CD4-positive, alpha-beta memory T cell (primary cell): ENCODE measurements at regions not wholly inside any gene's neighbourhood (a gene's known extent, or its start where the extent isn't known, plus 50 kb on each side); places are given as distances from the start of the nearest gene placed in this dataset.

Source experiments
- CTCF ChIA-PET: fragments of 350-600 bp; sonication (Branson Sonifier 250); formaldehyde crosslinking; loops from one replicate; lab custom pipeline; 2021; ENCODE audit warnings: inconsistent platforms; ENCODE audit not compliant: partially characterized antibody; lab: Charles Lee
- POLR2A ChIA-PET: fragments of 350-600 bp; sonication (Branson Sonifier 250); formaldehyde crosslinking; loops from one replicate; lab custom pipeline; 2021; ENCODE audit not compliant: partially characterized antibody; lab: Charles Lee
- DNase-seq, 5 donors: peaks; one replicate each; pipeline versions ENCODE4 v3.0.0 to v3.0.0-alpha.2; 2020 to 2022; ENCODE audit warnings: mixed read lengths in 1 of 5
- H3K27ac ChIP-seq: one replicate; pipeline ENCODE4 v1.7.0; 2013; ENCODE audit warnings: low read depth, low read length
- H3K27me3 ChIP-seq: 2 replicates; pipeline ENCODE4 v1.7.0; 2013; ENCODE audit warnings: mild to moderate bottlenecking, low read length, moderate library complexity; ENCODE audit not compliant: insufficient read depth
- H3K36me3 ChIP-seq: 2 replicates; pipeline ENCODE4 v1.7.0; 2013; ENCODE audit warnings: mild to moderate bottlenecking, low read length, moderate library complexity; ENCODE audit not compliant: insufficient read depth
- H3K4me1 ChIP-seq: 2 replicates; pipeline ENCODE4 v1.7.0; 2013; ENCODE audit warnings: mild to moderate bottlenecking, low read length, moderate library complexity; ENCODE audit not compliant: insufficient read depth
- H3K4me3 ChIP-seq, 2 donors: one replicate each; pipeline ENCODE4 v1.7.0; 2013; ENCODE audit warnings: low read length in 2 of 2, mild to moderate bottlenecking in 1 of 2
- H3K9me3 ChIP-seq, 2 donors: one replicate each; pipeline ENCODE4 v1.7.0; 2013; ENCODE audit warnings: low read length in 2 of 2, control low read depth in 1 of 2; ENCODE audit not compliant: control insufficient read depth in 1 of 2
- H3K27ac Mint-ChIP-seq, 7 donors: one replicate each; pipeline ENCODE4 v1.8.0; 2020 to 2021; ENCODE audit warnings: mixed read lengths in 7 of 7, mild to moderate bottlenecking in 6 of 7, inconsistent platforms in 3 of 7, moderate library complexity in 3 of 7
- H3K27me3 Mint-ChIP-seq, 2 donors: one replicate each; pipeline ENCODE4 v1.8.0; 2020 to 2021; ENCODE audit warnings: mixed read lengths in 2 of 2
- H3K36me3 Mint-ChIP-seq, 2 donors: one replicate each; pipeline ENCODE4 v1.8.0; 2020 to 2021; ENCODE audit warnings: mixed read lengths in 2 of 2, inconsistent platforms in 1 of 2, mild to moderate bottlenecking in 1 of 2
- H3K4me1 Mint-ChIP-seq, 4 donors: one replicate each; pipeline ENCODE4 v1.8.0; 2020 to 2021; ENCODE audit warnings: mixed read lengths in 4 of 4, mild to moderate bottlenecking in 1 of 4
- H3K4me3 Mint-ChIP-seq, 8 donors: one replicate each; pipeline ENCODE4 v1.8.0; 2020 to 2021; ENCODE audit warnings: mixed read lengths in 8 of 8, mild to moderate bottlenecking in 7 of 8, moderate library complexity in 6 of 8, inconsistent platforms in 3 of 8
- H3K9me3 Mint-ChIP-seq, 8 donors: one replicate each; pipeline ENCODE4 v1.8.0; 2020 to 2021; ENCODE audit warnings: mixed read lengths in 8 of 8, mild to moderate bottlenecking in 5 of 8, inconsistent platforms in 3 of 8, moderate library complexity in 1 of 8
- intact Hi-C: fragments of 100-400 bp; cut with micrococcal nuclease; formaldehyde crosslinking; loops from one replicate; pipeline ENCODE4 v1.15.1; 2023

DNA sequence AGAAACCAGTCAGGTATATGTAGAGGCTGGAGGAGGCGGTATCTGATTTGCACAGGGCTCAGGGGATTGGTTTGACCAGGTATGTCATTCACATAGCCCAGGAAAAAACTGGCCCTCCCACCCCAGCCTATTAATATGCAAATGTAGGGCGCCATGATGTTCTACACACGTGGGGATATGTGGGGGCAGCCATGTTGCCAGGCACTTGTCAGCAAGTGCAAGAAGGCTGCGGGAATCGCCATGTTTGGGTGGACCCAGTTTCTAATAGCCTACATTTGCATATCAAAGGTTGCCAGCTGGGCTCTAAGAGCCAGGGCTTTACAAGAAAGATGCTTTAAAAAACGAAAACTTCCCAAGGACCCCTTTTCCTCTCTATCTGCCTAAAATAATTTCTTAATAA lies 335.1 kb downstream of the SMARCA1 start:
- Histone ChIP-seq H3K4me1 (no peaks in the 10 kb centered on the region), H3K27me3 (no peaks in the 10 kb centered on the region), H3K4me3 (no peak overlapping the region), H3K27ac (no peak overlapping the region), H3K36me3 (no peaks in the 10 kb centered on the region), H3K9me3 (no peaks in the 10 kb centered on the region)
- Mint-ChIP-seq H3K9me3 (peaks cover 0 to 3% (median 0%) of the 10 kb centered on the region in 8 donors), H3K27me3 (peaks cover 0 to 1% of the 10 kb centered on the region in 2 donors), H3K36me3 (no peaks in the 10 kb centered on the region), H3K4me1 (no peaks in the 10 kb centered on the region), H3K4me3 (no peak overlapping the region), H3K27ac (no peak overlapping the region)
- DNase-seq: no peak
- intact Hi-C loops: no loop called here
- ChIA-PET CTCF (no interaction called here), POLR2A (no interaction called here)

DNA sequence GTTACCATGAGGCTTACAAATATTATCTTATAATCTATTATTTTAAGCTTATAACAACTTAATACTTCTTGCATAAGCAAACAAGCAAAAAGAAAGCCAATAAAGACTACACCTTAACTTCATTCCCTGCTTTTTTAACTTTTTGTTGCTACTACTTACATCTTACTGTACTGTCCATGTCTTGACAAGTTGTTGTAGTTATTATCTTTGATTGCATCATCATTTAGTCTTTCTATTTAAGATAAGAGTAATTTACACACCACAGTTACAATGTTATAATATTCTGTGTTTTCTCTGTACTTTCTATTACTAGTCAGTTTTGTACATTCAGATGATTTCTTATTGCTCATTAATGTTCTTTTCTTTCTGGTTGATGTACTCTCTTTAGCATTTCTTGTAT lies 346.6 kb downstream of the SMARCA1 start:
- CTCF ChIA-PET: no interaction called here
- no peak overlapping the region for H3K4me3 ChIP-seq
- no peaks in the 10 kb centered on the region for H3K36me3 Mint-ChIP-seq
- H3K4me3 Mint-ChIP-seq: no peak overlapping the region
- H3K9me3 ChIP-seq: no peaks in the 10 kb centered on the region
- no peaks in the 10 kb centered on the region for H3K4me1 Mint-ChIP-seq
- intact Hi-C loops: no loop called here
- H3K36me3 ChIP-seq: no peaks in the 10 kb centered on the region
- H3K27ac Mint-ChIP-seq: no peak overlapping the region
- POLR2A ChIA-PET: no interaction called here
- H3K4me1 ChIP-seq: no peaks in the 10 kb centered on the region
- no peak for DNase-seq
- H3K27me3 Mint-ChIP-seq: no peaks in the 10 kb centered on the region
- peaks cover 0 to 4% (median 0%) of the 10 kb centered on the region in 8 donors for H3K9me3 Mint-ChIP-seq
- no peaks in the 10 kb centered on the region for H3K27me3 ChIP-seq
- H3K27ac ChIP-seq: no peak overlapping the region

DNA sequence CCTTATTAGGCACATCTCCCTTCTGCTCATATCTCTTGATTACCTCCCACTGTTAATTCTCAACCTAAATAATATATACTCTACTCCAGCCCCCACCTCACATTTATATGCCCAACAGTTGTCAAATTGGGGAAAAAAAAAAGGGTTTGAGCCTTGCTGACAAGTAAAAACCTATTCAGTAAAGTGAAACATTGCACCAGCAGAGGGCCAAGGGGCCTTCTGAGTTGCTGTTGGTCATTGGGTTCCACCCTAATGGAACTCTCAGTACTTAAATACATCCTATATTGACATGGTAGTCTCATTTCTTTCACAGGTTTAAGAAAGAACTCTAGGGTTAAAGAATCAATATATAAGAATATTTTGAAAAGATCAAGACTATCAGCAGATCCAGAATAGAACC lies 362.2 kb downstream of the SMARCA1 start:
- H3K27me3 Mint-ChIP-seq: no peaks in the 10 kb centered on the region
- H3K4me1 Mint-ChIP-seq: no peaks in the 10 kb centered on the region
- H3K9me3 ChIP-seq: no peaks in the 10 kb centered on the region
- no peaks in the 10 kb centered on the region for H3K27me3 ChIP-seq
- CTCF ChIA-PET: no interaction called here
- no peak overlapping the region for H3K4me3 Mint-ChIP-seq
- H3K9me3 Mint-ChIP-seq: peaks cover 0 to 5% (median 3%) of the 10 kb centered on the region in 8 donors
- POLR2A ChIA-PET: no interaction called here
- H3K4me1 ChIP-seq: no peaks in the 10 kb centered on the region
- H3K27ac ChIP-seq: no peak overlapping the region
- H3K36me3 ChIP-seq: no peaks in the 10 kb centered on the region
- intact Hi-C loops: no loop called here
- DNase-seq: no peak
- H3K36me3 Mint-ChIP-seq: no peaks in the 10 kb centered on the region
- no peak overlapping the region for H3K4me3 ChIP-seq
- H3K27ac Mint-ChIP-seq: no peak overlapping the region

DNA sequence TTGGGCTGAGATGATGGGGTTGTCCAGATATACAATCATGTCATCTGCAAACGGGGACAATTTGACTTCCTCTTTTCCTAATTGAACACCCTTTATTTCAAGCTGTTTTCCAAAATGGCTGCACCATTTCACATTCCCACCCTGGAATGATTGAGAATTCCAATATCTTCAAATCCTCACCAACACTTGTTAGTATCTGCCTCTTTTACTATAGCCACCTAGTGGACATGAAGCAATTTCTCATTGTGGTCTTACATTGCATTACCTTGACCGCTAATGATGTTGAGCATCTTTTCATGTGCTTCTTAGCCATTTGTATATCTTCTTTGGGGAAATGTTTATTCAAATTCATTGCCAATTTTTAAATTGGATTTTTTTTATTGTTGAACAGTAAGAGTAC lies 364.8 kb downstream of the SMARCA1 start:
- Histone ChIP-seq H3K27me3 (no peaks in the 10 kb centered on the region), H3K27ac (no peak overlapping the region), H3K36me3 (no peaks in the 10 kb centered on the region), H3K4me3 (no peak overlapping the region), H3K4me1 (no peaks in the 10 kb centered on the region), H3K9me3 (no peaks in the 10 kb centered on the region)
- CTCF ChIA-PET: no interaction called here
- Mint-ChIP-seq H3K36me3 (no peaks in the 10 kb centered on the region), H3K4me1 (no peaks in the 10 kb centered on the region), H3K27me3 (no peaks in the 10 kb centered on the region), H3K4me3 (no peak overlapping the region), H3K9me3 (peaks cover 0 to 5% (median 3%) of the 10 kb centered on the region in 8 donors), H3K27ac (no peak overlapping the region)
- POLR2A ChIA-PET: no interaction called here
- DNase-seq: no peak
- intact Hi-C loops: no loop called here

DNA sequence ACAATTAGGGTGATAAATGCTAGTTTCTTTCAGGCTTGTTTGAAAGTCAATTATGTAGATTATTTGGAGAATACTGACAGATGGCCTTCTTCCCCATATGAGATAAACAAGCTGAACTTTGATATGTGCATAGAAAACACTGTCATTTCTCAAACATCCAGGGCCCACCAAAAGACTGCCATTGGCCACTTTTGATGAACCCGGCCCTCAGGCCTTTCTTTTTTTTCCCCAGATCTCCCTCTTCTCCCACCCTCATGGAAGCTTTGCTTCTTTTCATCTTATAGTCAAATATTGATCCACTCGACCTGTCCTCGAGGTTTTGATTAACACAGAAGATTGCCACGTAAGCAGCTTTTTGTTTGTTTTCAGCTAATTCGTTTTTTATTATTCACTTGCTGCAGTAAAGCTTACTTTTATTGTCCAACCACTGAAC lies 377.4 kb downstream of the SMARCA1 start:
- POLR2A ChIA-PET: no interaction called here

DNA sequence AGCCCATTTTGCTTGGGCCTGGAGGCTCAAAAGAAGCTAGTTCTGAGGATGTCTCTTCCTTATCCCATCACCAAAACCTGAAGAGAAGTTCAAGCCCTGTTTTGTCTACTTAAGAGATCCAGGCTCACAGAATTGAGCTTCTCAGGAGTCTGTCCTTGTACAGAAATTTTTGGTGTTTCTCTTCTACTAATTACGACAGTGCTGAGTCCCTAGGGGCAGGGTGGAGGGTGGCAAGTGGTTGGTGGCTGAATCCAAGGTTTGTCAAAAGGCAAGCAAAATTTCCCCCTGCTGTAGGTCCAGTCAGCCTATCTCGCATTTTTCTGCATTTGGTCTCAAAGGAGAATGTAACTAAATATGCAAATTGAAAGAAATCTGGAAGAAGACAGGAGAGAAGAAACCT lies 377.9 kb downstream of the SMARCA1 start:
- H3K27me3 Mint-ChIP-seq: no peaks in the 10 kb centered on the region
- no peak overlapping the region for H3K27ac Mint-ChIP-seq
- no peaks in the 10 kb centered on the region for H3K36me3 Mint-ChIP-seq
- no peaks in the 10 kb centered on the region for H3K36me3 ChIP-seq
- ChIA-PET POLR2A (no interaction called here), CTCF (no interaction called here)
- H3K9me3 Mint-ChIP-seq: no peaks in the 10 kb centered on the region
- no peaks in the 10 kb centered on the region for H3K27me3 ChIP-seq
- H3K4me3 ChIP-seq: no peak overlapping the region
- no peaks in the 10 kb centered on the region for H3K4me1 Mint-ChIP-seq
- H3K9me3 ChIP-seq: no peaks in the 10 kb centered on the region
- no peak overlapping the region for H3K4me3 Mint-ChIP-seq
- intact Hi-C loops: no loop called here
- DNase-seq: no peak
- H3K4me1 ChIP-seq: no peaks in the 10 kb centered on the region
- H3K27ac ChIP-seq: no peak overlapping the region

More for the DNA sequence above, 377.4 kb downstream of the SMARCA1 start:
- Histone ChIP-seq H3K36me3 (no peaks in the 10 kb centered on the region), H3K9me3 (no peaks in the 10 kb centered on the region), H3K27ac (no peak overlapping the region), H3K4me1 (no peaks in the 10 kb centered on the region), H3K4me3 (no peak overlapping the region), H3K27me3 (no peaks in the 10 kb centered on the region)
- H3K36me3 Mint-ChIP-seq: no peaks in the 10 kb centered on the region
- CTCF ChIA-PET: no interaction called here
- no peaks in the 10 kb centered on the region for H3K9me3 Mint-ChIP-seq
- no peak overlapping the region for H3K27ac Mint-ChIP-seq
- DNase-seq: no peak
- no peak overlapping the region for H3K4me3 Mint-ChIP-seq
- no peaks in the 10 kb centered on the region for H3K27me3 Mint-ChIP-seq
- no peaks in the 10 kb centered on the region for H3K4me1 Mint-ChIP-seq
- intact Hi-C loops: no loop called here

DNA sequence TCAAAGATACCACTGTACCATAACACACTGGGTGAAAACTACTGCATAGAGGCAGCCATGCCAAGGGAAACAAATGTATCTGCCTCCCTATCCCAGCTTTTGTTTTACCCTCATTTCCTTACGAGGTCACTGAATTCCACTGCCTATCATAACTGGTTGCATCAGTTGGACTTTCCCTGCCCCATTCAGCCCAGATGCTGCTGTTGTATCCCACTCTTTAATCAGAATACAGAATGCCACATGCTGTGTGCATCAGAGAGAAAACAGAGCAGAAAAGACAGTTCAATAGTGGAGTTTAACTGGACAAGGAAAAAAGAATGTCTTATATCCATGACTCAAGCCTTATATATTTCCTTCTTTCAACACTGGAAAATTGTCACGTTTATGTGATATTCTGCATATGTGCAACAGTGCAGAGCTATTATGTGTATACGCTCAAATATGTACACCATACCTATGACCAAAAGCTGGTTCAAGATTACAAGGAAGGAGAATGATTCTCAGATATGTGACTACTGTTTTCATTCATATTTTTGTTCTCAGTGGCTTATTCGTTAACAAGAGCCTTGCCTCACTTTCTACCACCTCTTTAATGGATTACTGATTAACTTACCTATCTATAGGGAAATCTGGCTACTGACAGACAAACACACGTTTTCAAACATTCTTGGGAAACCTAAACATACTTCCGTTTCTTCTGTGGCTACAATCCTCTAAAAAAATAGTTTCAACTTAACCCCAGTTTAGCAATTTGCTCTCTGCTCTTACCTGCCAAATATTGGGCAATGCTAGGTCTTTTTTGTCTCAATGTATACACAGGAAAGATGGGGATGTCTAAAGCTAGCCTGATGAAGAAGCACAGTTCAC lies 378.9 kb downstream of the SMARCA1 start:
- Mint-ChIP-seq H3K9me3 (no peaks in the 10 kb centered on the region), H3K36me3 (no peaks in the 10 kb centered on the region), H3K27me3 (no peaks in the 10 kb centered on the region), H3K4me3 (no peak overlapping the region), H3K4me1 (no peaks in the 10 kb centered on the region), H3K27ac (no peak overlapping the region)
- DNase-seq: no peak
- intact Hi-C loops: no loop called here
- Histone ChIP-seq H3K4me1 (no peaks in the 10 kb centered on the region), H3K27me3 (no peaks in the 10 kb centered on the region), H3K9me3 (no peaks in the 10 kb centered on the region), H3K27ac (no peak overlapping the region), H3K4me3 (no peak overlapping the region), H3K36me3 (no peaks in the 10 kb centered on the region)
- ChIA-PET CTCF (no interaction called here), POLR2A (no interaction called here)
